Neural progenitor cell (in vitro differentiated cells): ENCODE measurements at regions not wholly inside any gene's neighbourhood (a gene's known extent, or its start where the extent isn't known, plus 50 kb on each side); places are given as distances from the start of the nearest gene placed in this dataset.

Experiments
- DNase-seq: peaks from one replicate; pipeline ENCODE4 v3.0.0-alpha.2; 2016; ENCODE audit warnings: low spot score
- H2AFZ ChIP-seq: fragments of 200-600 bp; sonication (generic); replicated peaks from 2 replicates; pipeline ENCODE4 v1.6.1; 2016; ENCODE audit warnings: antibody characterized with exemption
- H3F3A ChIP-seq: fragments of 200-600 bp; sonication (generic); 2 replicates; pipeline ENCODE4 v1.6.1; 2016; ENCODE audit warnings: antibody characterized with exemption, low read depth
- H3K27ac ChIP-seq: fragments of 200-600 bp; sonication (generic); 2 replicates; pipeline ENCODE4 v1.5.1; 2016; ENCODE audit warnings: mild to moderate bottlenecking
- H3K27me3 ChIP-seq: fragments of 200-600 bp; sonication (generic); 2 replicates; pipeline ENCODE4 v1.6.1; 2016; ENCODE audit warnings: mild to moderate bottlenecking, moderate library complexity
- H3K36me3 ChIP-seq: fragments of 200-600 bp; sonication (generic); 2 replicates; pipeline ENCODE4 v1.5.1; 2016
- H3K4me1 ChIP-seq: fragments of 200-600 bp; sonication (generic); 2 replicates; pipeline ENCODE4 v1.6.1; 2016; ENCODE audit warnings: mixed run types
- H3K4me2 ChIP-seq: fragments of 200-600 bp; sonication (generic); 2 replicates; pipeline ENCODE4 v1.6.1; 2016
- H3K4me3 ChIP-seq: fragments of 200-600 bp; sonication (generic); 2 replicates; pipeline ENCODE4 v1.5.1; 2016
- H3K79me2 ChIP-seq: fragments of 200-600 bp; sonication (generic); 2 replicates; pipeline ENCODE4 v1.6.1; 2016; ENCODE audit warnings: low read depth
- H3K9ac ChIP-seq: fragments of 200-600 bp; sonication (generic); 2 replicates; pipeline ENCODE4 v1.6.1; 2016
- H3K9me3 ChIP-seq: fragments of 200-600 bp; sonication (generic); 2 replicates; pipeline ENCODE4 v1.5.1; 2016; ENCODE audit warnings: low read depth
- H4K20me1 ChIP-seq: fragments of 200-600 bp; sonication (generic); 2 replicates; pipeline ENCODE4 v1.6.1; 2016; ENCODE audit warnings: low read depth
- H3K27ac Mint-ChIP-seq: 3 replicates; pipeline ENCODE4 v1.8.0; 2021; ENCODE audit warnings: mixed read lengths
- H3K27me3 Mint-ChIP-seq: 2 replicates; pipeline ENCODE4 v1.8.0; 2022; ENCODE audit warnings: low read depth, mild to moderate bottlenecking, inconsistent platforms, moderate library complexity, mixed read lengths; ENCODE audit not compliant: insufficient read depth
- H3K36me3 Mint-ChIP-seq: 3 replicates; pipeline ENCODE4 v1.8.0; 2021; ENCODE audit warnings: mixed read lengths
- H3K4me1 Mint-ChIP-seq: 3 replicates; pipeline ENCODE4 v1.8.0; 2021; ENCODE audit warnings: mixed read lengths
- H3K4me3 Mint-ChIP-seq: 3 replicates; pipeline ENCODE4 v1.8.0; 2021; ENCODE audit warnings: mild to moderate bottlenecking, moderate library complexity, mixed read lengths
- H3K9me3 Mint-ChIP-seq: 3 replicates; pipeline ENCODE4 v1.8.0; 2020; ENCODE audit warnings: mixed read lengths
- EZH2 ChIP-seq: fragments of 200-600 bp; sonication (generic); IDR thresholded peaks from 2 replicates; pipeline ENCODE4 v1.6.1; 2017; ENCODE audit warnings: antibody characterized with exemption, mild to moderate bottlenecking, moderate library complexity
- EZH2phosphoT487 ChIP-seq: fragments of 200-600 bp; sonication (generic); IDR thresholded peaks from 2 replicates; pipeline ENCODE4 v1.6.1; 2017; ENCODE audit warnings: antibody characterized with exemption
- TF ChIP-seq, protein P1 (sequence below): fragments of 200-600 bp; sonication (generic); IDR thresholded peaks from 2 replicates; pipeline ENCODE4 v1.5.1; 2017; ENCODE audit warnings: antibody characterized with exemption, mild to moderate bottlenecking

DNA sequence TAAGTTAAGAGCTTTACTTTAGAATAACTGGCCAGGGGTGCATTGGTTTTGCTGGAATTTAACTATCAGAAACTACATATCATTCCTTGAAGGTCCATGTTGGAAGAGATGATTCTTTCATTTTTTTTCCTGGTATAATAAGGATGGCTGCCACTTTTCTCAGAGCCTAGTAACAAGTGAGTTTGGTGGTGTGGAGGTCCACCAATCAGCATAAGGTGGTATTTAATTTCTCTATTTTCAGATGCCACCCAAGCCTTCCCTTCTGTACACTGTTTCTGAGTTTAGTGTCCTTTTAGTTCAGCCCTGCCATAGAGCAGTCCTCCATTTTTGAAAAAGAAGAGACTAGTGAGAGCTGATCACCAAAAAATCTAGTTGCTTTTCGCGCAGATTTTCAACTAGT is 386.3 kb downstream of the USP25 start:
- Histone ChIP-seq H3K9me3 (no peaks in the 10 kb centered on the region), H3K4me2 (no peak overlapping the region), H3K9ac (no peak overlapping the region), H3K27me3 (no peaks in the 10 kb centered on the region), H3F3A (no peaks in the 10 kb centered on the region), H3K36me3 (no peaks in the 10 kb centered on the region), H3K4me1 (no peaks in the 10 kb centered on the region), H4K20me1 (no peaks in the 10 kb centered on the region), H3K79me2 (no peaks in the 10 kb centered on the region), H3K27ac (no peak overlapping the region), H2AFZ (no peak overlapping the region), H3K4me3 (no peak overlapping the region)
- Mint-ChIP-seq H3K4me3 (no peak overlapping the region), H3K9me3 (peaks cover 19% of the 10 kb centered on the region), H3K36me3 (no peaks in the 10 kb centered on the region), H3K27me3 (no peaks in the 10 kb centered on the region), H3K4me1 (peaks cover 6% of the 10 kb centered on the region), H3K27ac (no peak overlapping the region)
- TF ChIP-seq, protein P1, sequence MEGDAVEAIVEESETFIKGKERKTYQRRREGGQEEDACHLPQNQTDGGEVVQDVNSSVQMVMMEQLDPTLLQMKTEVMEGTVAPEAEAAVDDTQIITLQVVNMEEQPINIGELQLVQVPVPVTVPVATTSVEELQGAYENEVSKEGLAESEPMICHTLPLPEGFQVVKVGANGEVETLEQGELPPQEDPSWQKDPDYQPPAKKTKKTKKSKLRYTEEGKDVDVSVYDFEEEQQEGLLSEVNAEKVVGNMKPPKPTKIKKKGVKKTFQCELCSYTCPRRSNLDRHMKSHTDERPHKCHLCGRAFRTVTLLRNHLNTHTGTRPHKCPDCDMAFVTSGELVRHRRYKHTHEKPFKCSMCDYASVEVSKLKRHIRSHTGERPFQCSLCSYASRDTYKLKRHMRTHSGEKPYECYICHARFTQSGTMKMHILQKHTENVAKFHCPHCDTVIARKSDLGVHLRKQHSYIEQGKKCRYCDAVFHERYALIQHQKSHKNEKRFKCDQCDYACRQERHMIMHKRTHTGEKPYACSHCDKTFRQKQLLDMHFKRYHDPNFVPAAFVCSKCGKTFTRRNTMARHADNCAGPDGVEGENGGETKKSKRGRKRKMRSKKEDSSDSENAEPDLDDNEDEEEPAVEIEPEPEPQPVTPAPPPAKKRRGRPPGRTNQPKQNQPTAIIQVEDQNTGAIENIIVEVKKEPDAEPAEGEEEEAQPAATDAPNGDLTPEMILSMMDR = no peak
- TF ChIP-seq EZH2 = no peak
- TF ChIP-seq EZH2phosphoT487 = no peak
- DNase-seq = no peak

DNA sequence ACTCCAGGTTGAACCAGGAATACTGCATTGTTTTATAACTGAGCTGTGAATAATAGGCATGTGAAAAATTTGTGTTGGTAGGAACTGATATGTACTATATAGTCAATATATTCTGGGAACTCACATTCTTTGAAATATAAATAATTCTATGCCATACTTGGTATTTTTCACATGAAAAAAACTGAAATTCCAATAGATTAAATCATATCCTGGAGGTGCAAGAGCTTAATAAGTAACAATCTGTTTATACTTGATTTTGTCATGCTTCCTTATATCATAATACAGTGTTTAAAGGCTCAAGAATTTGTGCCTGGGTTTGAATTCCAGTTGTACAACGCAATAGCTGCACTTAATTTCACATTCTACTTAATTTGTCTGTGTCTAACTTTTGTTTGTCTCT is 387.0 kb downstream of the USP25 start:
- Histone ChIP-seq H3K9me3 (no peaks in the 10 kb centered on the region), H3K79me2 (no peaks in the 10 kb centered on the region), H3K27me3 (no peaks in the 10 kb centered on the region), H2AFZ (no peak overlapping the region), H3K36me3 (no peaks in the 10 kb centered on the region), H3K4me1 (no peaks in the 10 kb centered on the region), H3K4me3 (no peak overlapping the region), H4K20me1 (no peaks in the 10 kb centered on the region), H3F3A (no peaks in the 10 kb centered on the region), H3K9ac (no peak overlapping the region), H3K27ac (no peak overlapping the region), H3K4me2 (no peak overlapping the region)
- Mint-ChIP-seq H3K36me3 (no peaks in the 10 kb centered on the region), H3K9me3 (peaks cover 19% of the 10 kb centered on the region), H3K4me1 (peaks cover 6% of the 10 kb centered on the region), H3K27ac (no peak overlapping the region), H3K4me3 (no peak overlapping the region), H3K27me3 (no peaks in the 10 kb centered on the region)
- TF ChIP-seq EZH2 = no peak
- TF ChIP-seq, protein P1 = no peak
- TF ChIP-seq EZH2phosphoT487 = no peak
- no peak for DNase-seq

DNA sequence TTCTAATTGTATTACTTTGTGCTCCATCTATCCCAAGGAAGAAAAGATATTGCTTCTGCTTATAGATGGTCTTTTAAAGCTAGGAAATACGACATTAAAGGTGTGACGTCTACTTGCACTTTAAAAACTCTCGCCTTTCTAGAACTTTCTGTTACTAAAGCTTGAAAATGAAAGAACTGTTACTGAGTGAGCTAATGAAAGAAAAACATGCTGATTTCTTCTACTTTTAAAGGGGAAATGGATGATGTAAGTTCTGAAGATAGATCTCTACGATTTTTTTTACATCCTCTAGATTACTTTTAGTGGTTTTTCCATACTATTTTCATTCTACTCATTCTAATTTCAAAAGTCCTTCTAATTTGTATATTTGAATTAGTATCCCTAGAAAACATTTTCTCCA is 387.5 kb downstream of the USP25 start:
- no peaks in the 10 kb centered on the region for H3K9me3 ChIP-seq
- H4K20me1 ChIP-seq = no peaks in the 10 kb centered on the region
- no peaks in the 10 kb centered on the region for H3K79me2 ChIP-seq
- no peak for DNase-seq
- Mint-ChIP-seq H3K27ac (no peak overlapping the region), H3K4me1 (peaks cover 6% of the 10 kb centered on the region), H3K9me3 (peaks cover 19% of the 10 kb centered on the region), H3K4me3 (no peak overlapping the region), H3K27me3 (no peaks in the 10 kb centered on the region), H3K36me3 (no peaks in the 10 kb centered on the region)
- no peaks in the 10 kb centered on the region for H3K27me3 ChIP-seq
- no peak overlapping the region for H3K4me3 ChIP-seq
- TF ChIP-seq EZH2phosphoT487 (no peak), EZH2 (no peak)
- TF ChIP-seq, protein P1 = no peak
- H3K4me2 ChIP-seq = no peak overlapping the region
- no peaks in the 10 kb centered on the region for H3K36me3 ChIP-seq
- H3K27ac ChIP-seq = no peak overlapping the region
- no peaks in the 10 kb centered on the region for H3F3A ChIP-seq
- no peak overlapping the region for H3K9ac ChIP-seq
- no peaks in the 10 kb centered on the region for H3K4me1 ChIP-seq
- H2AFZ ChIP-seq = peak overlapping the region; percentile 14
